HEK293 (cell line): ENCODE measurements at regions not wholly inside any gene's neighbourhood (a gene's known extent, or its start where the extent isn't known, plus 50 kb on each side); places are given as distances from the start of the nearest gene placed in this dataset.

Experiments
- YY1 ChIP-seq: fragments of 450-650 bp; formaldehyde crosslinking; IDR thresholded peaks from 2 replicates; pipeline ENCODE4 v1.5.1; 2018; ENCODE audit warnings: missing biosample characterization, missing genetic modification characterization
- ZNF274 ChIP-seq, 2 experiments: fragments of 200-500 bp in 1 of 2; fragments of 450-650 bp in 1 of 2; sonication (Bioruptor generic) in 1 of 2; formaldehyde crosslinking in 1 of 2; IDR thresholded peaks; 2 replicates each; pipeline versions ENCODE4 v1.5.1 to v1.6.1; 2014 to 2016; ENCODE audit warnings: borderline replicate concordance in 1 of 2, inconsistent platforms in 1 of 2, low read length in 1 of 2, missing biosample characterization in 1 of 2, missing genetic modification characterization in 1 of 2
- ZNF510 ChIP-seq: fragments of 450-650 bp; formaldehyde crosslinking; IDR thresholded peaks from 2 replicates; pipeline ENCODE4 v1.5.1; 2018; ENCODE audit warnings: mild to moderate bottlenecking, missing genetic modification characterization, missing biosample characterization; ENCODE audit not compliant: insufficient replicate concordance
- ZNF555 ChIP-seq: fragments of 450-650 bp; formaldehyde crosslinking; conservative IDR thresholded peaks from 2 replicates; pipeline ENCODE4 v1.5.1; 2017; ENCODE audit warnings: missing biosample characterization, mild to moderate bottlenecking, missing genetic modification characterization, inconsistent platforms
- ZNF610 ChIP-seq: fragments of 450-650 bp; formaldehyde crosslinking; IDR thresholded peaks from 2 replicates; pipeline ENCODE4 v1.5.1; 2016; ENCODE audit warnings: missing biosample characterization, missing genetic modification characterization, borderline replicate concordance
- TF ChIP-seq, protein P1 (sequence below): fragments of 450-650 bp; formaldehyde crosslinking; IDR thresholded peaks from 2 replicates; pipeline ENCODE4 v1.5.1; 2016; ENCODE audit warnings: missing biosample characterization, missing genetic modification characterization
- TF ChIP-seq, protein P2 (sequence below): fragments of 450-650 bp; formaldehyde crosslinking; IDR thresholded peaks from 2 replicates; pipeline ENCODE4 v1.5.1; 2016; ENCODE audit warnings: missing biosample characterization, missing genetic modification characterization, borderline replicate concordance
- TF ChIP-seq, protein P3 (sequence below): fragments of 450-650 bp; formaldehyde crosslinking; IDR thresholded peaks from 2 replicates; pipeline ENCODE4 v1.5.1; 2016; ENCODE audit warnings: missing biosample characterization, missing genetic modification characterization
- TF ChIP-seq, protein P4 (sequence below): IDR thresholded peaks from 2 replicates; pipeline ENCODE4 v1.6.1; 2011; ENCODE audit warnings: mild to moderate bottlenecking, low read depth, low read length, borderline replicate concordance
- TF ChIP-seq, protein P5 (sequence below): fragments of 450-650 bp; formaldehyde crosslinking; IDR thresholded peaks from 2 replicates; pipeline ENCODE4 v1.5.1; 2016; ENCODE audit warnings: missing biosample characterization, missing genetic modification characterization

DNA sequence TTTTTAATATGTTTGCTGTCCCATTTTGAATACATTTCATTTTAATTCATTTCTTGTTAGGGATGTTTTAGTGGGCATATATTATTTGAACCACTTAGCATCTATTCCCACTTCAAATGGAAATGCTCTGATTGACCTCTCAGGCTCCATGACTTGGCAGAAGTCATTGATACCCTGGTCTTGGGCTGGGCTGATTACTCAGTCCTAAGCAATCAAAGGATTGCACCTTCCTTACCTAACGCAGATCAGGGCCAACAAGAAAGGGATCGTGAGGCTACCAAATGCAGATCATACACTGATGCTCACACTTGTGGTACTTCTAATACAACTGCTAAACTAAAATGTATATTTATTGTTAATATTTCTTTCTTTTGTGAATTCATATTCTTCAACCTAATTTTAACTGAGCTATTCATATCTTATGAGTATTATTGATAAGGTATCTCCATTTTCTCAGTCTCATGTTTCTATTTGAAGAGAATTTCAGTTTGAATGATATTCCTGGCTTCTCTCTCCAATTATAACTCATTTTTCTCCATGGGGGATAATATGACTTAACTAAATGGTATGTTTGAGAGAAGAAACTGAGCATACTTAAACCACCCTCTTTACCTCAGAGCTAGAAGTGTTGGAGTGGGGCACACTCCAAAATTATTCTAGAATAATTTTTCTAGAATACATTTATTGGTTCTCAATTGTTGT is 615.5 kb upstream of the ADAMTS5 start:
- no peak for TF ChIP-seq ZNF510 (tag by site-specific recombination)
- TF ChIP-seq, protein P1, sequence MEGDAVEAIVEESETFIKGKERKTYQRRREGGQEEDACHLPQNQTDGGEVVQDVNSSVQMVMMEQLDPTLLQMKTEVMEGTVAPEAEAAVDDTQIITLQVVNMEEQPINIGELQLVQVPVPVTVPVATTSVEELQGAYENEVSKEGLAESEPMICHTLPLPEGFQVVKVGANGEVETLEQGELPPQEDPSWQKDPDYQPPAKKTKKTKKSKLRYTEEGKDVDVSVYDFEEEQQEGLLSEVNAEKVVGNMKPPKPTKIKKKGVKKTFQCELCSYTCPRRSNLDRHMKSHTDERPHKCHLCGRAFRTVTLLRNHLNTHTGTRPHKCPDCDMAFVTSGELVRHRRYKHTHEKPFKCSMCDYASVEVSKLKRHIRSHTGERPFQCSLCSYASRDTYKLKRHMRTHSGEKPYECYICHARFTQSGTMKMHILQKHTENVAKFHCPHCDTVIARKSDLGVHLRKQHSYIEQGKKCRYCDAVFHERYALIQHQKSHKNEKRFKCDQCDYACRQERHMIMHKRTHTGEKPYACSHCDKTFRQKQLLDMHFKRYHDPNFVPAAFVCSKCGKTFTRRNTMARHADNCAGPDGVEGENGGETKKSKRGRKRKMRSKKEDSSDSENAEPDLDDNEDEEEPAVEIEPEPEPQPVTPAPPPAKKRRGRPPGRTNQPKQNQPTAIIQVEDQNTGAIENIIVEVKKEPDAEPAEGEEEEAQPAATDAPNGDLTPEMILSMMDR, result no peak
- no peak for TF ChIP-seq YY1 (tag by site-specific recombination)
- TF ChIP-seq, protein P2, sequence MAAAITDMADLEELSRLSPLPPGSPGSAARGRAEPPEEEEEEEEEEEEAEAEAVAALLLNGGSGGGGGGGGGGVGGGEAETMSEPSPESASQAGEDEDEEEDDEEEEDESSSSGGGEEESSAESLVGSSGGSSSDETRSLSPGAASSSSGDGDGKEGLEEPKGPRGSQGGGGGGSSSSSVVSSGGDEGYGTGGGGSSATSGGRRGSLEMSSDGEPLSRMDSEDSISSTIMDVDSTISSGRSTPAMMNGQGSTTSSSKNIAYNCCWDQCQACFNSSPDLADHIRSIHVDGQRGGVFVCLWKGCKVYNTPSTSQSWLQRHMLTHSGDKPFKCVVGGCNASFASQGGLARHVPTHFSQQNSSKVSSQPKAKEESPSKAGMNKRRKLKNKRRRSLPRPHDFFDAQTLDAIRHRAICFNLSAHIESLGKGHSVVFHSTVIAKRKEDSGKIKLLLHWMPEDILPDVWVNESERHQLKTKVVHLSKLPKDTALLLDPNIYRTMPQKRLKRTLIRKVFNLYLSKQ (tag by site-specific recombination), result no peak
- TF ChIP-seq ZNF274 (IDR thresholded peaks at IDR 0.05; ENCODE audit: low read length), result no peak
- TF ChIP-seq ZNF274 (tag by site-specific recombination; IDR thresholded peaks at IDR 0.05; ENCODE audit: borderline replicate concordance), result no peak
- no peak for TF ChIP-seq ZNF610 (tag by site-specific recombination)
- TF ChIP-seq, protein P3, sequence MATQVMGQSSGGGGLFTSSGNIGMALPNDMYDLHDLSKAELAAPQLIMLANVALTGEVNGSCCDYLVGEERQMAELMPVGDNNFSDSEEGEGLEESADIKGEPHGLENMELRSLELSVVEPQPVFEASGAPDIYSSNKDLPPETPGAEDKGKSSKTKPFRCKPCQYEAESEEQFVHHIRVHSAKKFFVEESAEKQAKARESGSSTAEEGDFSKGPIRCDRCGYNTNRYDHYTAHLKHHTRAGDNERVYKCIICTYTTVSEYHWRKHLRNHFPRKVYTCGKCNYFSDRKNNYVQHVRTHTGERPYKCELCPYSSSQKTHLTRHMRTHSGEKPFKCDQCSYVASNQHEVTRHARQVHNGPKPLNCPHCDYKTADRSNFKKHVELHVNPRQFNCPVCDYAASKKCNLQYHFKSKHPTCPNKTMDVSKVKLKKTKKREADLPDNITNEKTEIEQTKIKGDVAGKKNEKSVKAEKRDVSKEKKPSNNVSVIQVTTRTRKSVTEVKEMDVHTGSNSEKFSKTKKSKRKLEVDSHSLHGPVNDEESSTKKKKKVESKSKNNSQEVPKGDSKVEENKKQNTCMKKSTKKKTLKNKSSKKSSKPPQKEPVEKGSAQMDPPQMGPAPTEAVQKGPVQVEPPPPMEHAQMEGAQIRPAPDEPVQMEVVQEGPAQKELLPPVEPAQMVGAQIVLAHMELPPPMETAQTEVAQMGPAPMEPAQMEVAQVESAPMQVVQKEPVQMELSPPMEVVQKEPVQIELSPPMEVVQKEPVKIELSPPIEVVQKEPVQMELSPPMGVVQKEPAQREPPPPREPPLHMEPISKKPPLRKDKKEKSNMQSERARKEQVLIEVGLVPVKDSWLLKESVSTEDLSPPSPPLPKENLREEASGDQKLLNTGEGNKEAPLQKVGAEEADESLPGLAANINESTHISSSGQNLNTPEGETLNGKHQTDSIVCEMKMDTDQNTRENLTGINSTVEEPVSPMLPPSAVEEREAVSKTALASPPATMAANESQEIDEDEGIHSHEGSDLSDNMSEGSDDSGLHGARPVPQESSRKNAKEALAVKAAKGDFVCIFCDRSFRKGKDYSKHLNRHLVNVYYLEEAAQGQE (tag by site-specific recombination), result no peak
- no peak for TF ChIP-seq ZNF555 (tag by site-specific recombination)
- TF ChIP-seq, protein P4, sequence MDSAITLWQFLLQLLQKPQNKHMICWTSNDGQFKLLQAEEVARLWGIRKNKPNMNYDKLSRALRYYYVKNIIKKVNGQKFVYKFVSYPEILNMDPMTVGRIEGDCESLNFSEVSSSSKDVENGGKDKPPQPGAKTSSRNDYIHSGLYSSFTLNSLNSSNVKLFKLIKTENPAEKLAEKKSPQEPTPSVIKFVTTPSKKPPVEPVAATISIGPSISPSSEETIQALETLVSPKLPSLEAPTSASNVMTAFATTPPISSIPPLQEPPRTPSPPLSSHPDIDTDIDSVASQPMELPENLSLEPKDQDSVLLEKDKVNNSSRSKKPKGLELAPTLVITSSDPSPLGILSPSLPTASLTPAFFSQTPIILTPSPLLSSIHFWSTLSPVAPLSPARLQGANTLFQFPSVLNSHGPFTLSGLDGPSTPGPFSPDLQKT, result no peak
- TF ChIP-seq, protein P5, sequence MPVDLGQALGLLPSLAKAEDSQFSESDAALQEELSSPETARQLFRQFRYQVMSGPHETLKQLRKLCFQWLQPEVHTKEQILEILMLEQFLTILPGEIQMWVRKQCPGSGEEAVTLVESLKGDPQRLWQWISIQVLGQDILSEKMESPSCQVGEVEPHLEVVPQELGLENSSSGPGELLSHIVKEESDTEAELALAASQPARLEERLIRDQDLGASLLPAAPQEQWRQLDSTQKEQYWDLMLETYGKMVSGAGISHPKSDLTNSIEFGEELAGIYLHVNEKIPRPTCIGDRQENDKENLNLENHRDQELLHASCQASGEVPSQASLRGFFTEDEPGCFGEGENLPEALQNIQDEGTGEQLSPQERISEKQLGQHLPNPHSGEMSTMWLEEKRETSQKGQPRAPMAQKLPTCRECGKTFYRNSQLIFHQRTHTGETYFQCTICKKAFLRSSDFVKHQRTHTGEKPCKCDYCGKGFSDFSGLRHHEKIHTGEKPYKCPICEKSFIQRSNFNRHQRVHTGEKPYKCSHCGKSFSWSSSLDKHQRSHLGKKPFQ (tag by site-specific recombination), result no peak
